Panc1 (cell line): ENCODE measurements at regions not wholly inside any gene's neighbourhood (a gene's known extent, or its start where the extent isn't known, plus 50 kb on each side); places are given as distances from the start of the nearest gene placed in this dataset.

Source experiments
- ATAC-seq: fragments of 200-7000 bp; cut with Tn5 transposase; 2 replicates; pipeline ENCODE4 v1.9.1; 2020; ENCODE audit warnings: mild to moderate bottlenecking, moderate library complexity
- BruUV-seq: library from RNA; stranded (reverse); fragments of 400-500 nt; replicated peaks from 2 replicates; lab custom pipeline; 2021; lab: Mats Ljungman, UMichigan
- CTCF ChIA-PET: fragments of 300-600 bp; sonication (Branson Sonifier 250); formaldehyde crosslinking; loops from one replicate; lab custom pipeline; 2022; ENCODE audit warnings: antibody characterized with exemption; lab: Charles Lee
- POLR2A ChIA-PET: fragments of 300-600 bp; sonication (Branson Sonifier 250); formaldehyde crosslinking; loops from one replicate; lab custom pipeline; 2022; ENCODE audit warnings: antibody characterized with exemption; lab: Charles Lee
- DNase-seq: peaks from one replicate; pipeline ENCODE4 v3.0.0-alpha.2; 2010; ENCODE audit warnings: low read depth, low spot score
- H3K27ac ChIP-seq: 2 replicates; pipeline ENCODE4 v1.5.1; 2011; ENCODE audit warnings: mild to moderate bottlenecking, low read length, inconsistent platforms
- H3K27me3 ChIP-seq: fragments of 200-500 bp; sonication (Bioruptor generic); 2 replicates; pipeline ENCODE4 v1.6.0; 2014; ENCODE audit warnings: low read length, inconsistent platforms; ENCODE audit not compliant: control insufficient read depth, insufficient read depth
- H3K36me3 ChIP-seq: fragments of 200-500 bp; sonication (Bioruptor generic); 2 replicates; pipeline ENCODE4 v1.5.1; 2014; ENCODE audit warnings: inconsistent platforms, mild to moderate bottlenecking, low read length, moderate library complexity; ENCODE audit not compliant: control insufficient read depth, insufficient read depth
- H3K4me1 ChIP-seq: 2 replicates; pipeline ENCODE4 v1.5.1; 2011; ENCODE audit warnings: inconsistent platforms, mild to moderate bottlenecking, low read length, moderate library complexity; ENCODE audit not compliant: control insufficient read depth, insufficient read depth
- H3K4me3 ChIP-seq, 2 experiments: 2 replicates each; pipeline ENCODE4 v1.5.1; 2011 to 2012; ENCODE audit warnings: low read depth in 2 of 2, low read length in 2 of 2, mild to moderate bottlenecking in 2 of 2, inconsistent platforms in 1 of 2, moderate library complexity in 1 of 2
- H3K9me3 ChIP-seq: fragments of 200-500 bp; sonication (Bioruptor generic); 2 replicates; pipeline ENCODE4 v1.5.1; 2014; ENCODE audit warnings: low read depth, mild to moderate bottlenecking, inconsistent platforms, low read length, moderate library complexity; ENCODE audit not compliant: control insufficient read depth, insufficient read depth
- POLR2AphosphoS5 ChIP-seq: IDR thresholded peaks from 2 replicates; pipeline ENCODE4 v1.6.1; 2012; ENCODE audit warnings: mild to moderate bottlenecking, low read depth, low read length, moderate library complexity
- SIN3A ChIP-seq: IDR thresholded peaks from 2 replicates; pipeline ENCODE4 v1.6.1; 2012; ENCODE audit warnings: low read depth, mild to moderate bottlenecking, low read length, moderate library complexity, borderline replicate concordance; ENCODE audit not compliant: insufficient read depth
- TCF7L2 ChIP-seq: IDR thresholded peaks from 2 replicates; pipeline ENCODE4 v1.6.1; 2011; ENCODE audit warnings: mild to moderate bottlenecking, low read depth, low read length, inconsistent platforms
- in situ Hi-C: cut with HindIII; loops from 2 replicates; pipeline ENCODE4 v1.10.0; 2016; ENCODE audit warnings: low sequenced_read_pairs, low pct_unique_long_range_greater_than_20kb
- intact Hi-C: fragments of 100-400 bp; cut with micrococcal nuclease; formaldehyde crosslinking; loops from one replicate; pipeline ENCODE4 v1.10.0; 2022; ENCODE audit not compliant: unreplicated experiment
- TF ChIP-seq, protein P1 (sequence below): fragments of 450-650 bp; IDR thresholded peaks from 2 replicates; pipeline ENCODE4 v1.5.1; 2017; ENCODE audit warnings: mild to moderate bottlenecking
- TF ChIP-seq, protein P2 (sequence below), 2 experiments: IDR thresholded peaks; 2 replicates each; pipeline ENCODE4 v1.6.1; 2011 to 2012; ENCODE audit warnings: low read depth in 2 of 2, control low read depth in 1 of 2, low read length in 1 of 2, mild to moderate bottlenecking in 1 of 2, moderate library complexity in 1 of 2; ENCODE audit not compliant: insufficient read depth in 1 of 2

DNA sequence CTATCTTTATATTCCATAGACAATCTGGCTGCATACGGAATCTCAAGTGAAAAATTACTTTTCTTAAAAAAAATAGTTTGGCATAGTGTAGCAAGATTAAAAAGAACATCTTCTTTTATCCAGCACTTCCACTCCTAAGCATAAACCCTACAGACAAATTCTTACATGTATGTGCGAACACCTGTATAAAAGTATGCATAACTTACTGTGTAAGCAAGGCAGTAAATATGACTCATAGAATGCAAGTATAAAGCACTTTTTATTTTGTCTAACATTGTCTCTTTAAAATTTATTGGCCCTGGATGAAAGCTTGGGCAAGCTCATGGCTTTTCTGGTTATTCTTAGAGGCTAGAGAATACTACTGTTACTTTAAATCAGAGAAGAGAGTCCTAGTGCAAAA, 86.4 kb downstream of the MSX2 start:
- Histone ChIP-seq H3K27ac (no peak overlapping the region), H3K4me3 (no peak overlapping the region), H3K36me3 (no peaks in the 10 kb centered on the region), H3K27me3 (peaks cover 5% of the 10 kb centered on the region), H3K9me3 (no peaks in the 10 kb centered on the region), H3K4me1 (no peaks in the 10 kb centered on the region)
- BruUV-seq = no TSS peak
- POLR2A ChIA-PET = no interaction called here
- DNase-seq (no peak), ATAC-seq (no peak)
- CTCF ChIA-PET = no interaction called here
- intact Hi-C loops (no loop called here), in situ Hi-C loops (no loop called here)
- TF ChIP-seq POLR2AphosphoS5 (no peak), SIN3A (no peak), TCF7L2 (no peak)
- TF ChIP-seq, protein P1, sequence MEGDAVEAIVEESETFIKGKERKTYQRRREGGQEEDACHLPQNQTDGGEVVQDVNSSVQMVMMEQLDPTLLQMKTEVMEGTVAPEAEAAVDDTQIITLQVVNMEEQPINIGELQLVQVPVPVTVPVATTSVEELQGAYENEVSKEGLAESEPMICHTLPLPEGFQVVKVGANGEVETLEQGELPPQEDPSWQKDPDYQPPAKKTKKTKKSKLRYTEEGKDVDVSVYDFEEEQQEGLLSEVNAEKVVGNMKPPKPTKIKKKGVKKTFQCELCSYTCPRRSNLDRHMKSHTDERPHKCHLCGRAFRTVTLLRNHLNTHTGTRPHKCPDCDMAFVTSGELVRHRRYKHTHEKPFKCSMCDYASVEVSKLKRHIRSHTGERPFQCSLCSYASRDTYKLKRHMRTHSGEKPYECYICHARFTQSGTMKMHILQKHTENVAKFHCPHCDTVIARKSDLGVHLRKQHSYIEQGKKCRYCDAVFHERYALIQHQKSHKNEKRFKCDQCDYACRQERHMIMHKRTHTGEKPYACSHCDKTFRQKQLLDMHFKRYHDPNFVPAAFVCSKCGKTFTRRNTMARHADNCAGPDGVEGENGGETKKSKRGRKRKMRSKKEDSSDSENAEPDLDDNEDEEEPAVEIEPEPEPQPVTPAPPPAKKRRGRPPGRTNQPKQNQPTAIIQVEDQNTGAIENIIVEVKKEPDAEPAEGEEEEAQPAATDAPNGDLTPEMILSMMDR = no peak
- TF ChIP-seq, protein P2, sequence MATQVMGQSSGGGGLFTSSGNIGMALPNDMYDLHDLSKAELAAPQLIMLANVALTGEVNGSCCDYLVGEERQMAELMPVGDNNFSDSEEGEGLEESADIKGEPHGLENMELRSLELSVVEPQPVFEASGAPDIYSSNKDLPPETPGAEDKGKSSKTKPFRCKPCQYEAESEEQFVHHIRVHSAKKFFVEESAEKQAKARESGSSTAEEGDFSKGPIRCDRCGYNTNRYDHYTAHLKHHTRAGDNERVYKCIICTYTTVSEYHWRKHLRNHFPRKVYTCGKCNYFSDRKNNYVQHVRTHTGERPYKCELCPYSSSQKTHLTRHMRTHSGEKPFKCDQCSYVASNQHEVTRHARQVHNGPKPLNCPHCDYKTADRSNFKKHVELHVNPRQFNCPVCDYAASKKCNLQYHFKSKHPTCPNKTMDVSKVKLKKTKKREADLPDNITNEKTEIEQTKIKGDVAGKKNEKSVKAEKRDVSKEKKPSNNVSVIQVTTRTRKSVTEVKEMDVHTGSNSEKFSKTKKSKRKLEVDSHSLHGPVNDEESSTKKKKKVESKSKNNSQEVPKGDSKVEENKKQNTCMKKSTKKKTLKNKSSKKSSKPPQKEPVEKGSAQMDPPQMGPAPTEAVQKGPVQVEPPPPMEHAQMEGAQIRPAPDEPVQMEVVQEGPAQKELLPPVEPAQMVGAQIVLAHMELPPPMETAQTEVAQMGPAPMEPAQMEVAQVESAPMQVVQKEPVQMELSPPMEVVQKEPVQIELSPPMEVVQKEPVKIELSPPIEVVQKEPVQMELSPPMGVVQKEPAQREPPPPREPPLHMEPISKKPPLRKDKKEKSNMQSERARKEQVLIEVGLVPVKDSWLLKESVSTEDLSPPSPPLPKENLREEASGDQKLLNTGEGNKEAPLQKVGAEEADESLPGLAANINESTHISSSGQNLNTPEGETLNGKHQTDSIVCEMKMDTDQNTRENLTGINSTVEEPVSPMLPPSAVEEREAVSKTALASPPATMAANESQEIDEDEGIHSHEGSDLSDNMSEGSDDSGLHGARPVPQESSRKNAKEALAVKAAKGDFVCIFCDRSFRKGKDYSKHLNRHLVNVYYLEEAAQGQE (IDR thresholded peaks at IDR 0.05; ENCODE audit: insufficient read depth in 1 of 2, low read depth in 2 of 2, low read length in 1 of 2) = no peak

DNA sequence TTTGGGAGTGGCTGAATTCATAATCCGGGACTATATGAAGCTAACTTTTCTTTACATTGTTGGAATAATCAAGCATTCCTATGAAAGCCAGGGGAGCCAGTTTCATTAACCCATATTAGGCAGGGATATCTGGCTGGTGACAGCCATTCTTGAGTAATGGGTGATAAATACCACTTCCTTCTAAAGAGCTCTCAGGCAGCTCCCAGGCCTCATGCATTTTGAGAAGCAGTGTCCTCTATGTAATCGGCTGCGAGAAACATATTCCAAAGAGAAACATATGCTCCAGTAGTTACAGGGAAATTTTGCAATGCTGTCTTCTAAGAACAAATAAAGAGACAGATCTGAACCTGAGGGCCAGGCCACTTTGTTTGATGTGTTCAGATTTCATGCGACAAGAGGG, 83.1 kb downstream of the MSX2 start:
- ATAC-seq (no peak), DNase-seq (no peak)
- no peak overlapping the region for H3K27ac ChIP-seq
- TF ChIP-seq, protein P1 = no peak
- TF ChIP-seq SIN3A (no peak), POLR2AphosphoS5 (no peak), TCF7L2 (no peak)
- TF ChIP-seq, protein P2 (IDR thresholded peaks at IDR 0.05; ENCODE audit: insufficient read depth in 1 of 2, low read depth in 2 of 2, low read length in 1 of 2) = no peak
- ChIA-PET CTCF (no interaction called here), POLR2A (no interaction called here)
- H3K36me3 ChIP-seq = no peaks in the 10 kb centered on the region
- peaks cover 5% of the 10 kb centered on the region; the same call in 1 of the 2 replicates for H3K27me3 ChIP-seq
- no TSS peak for BruUV-seq
- H3K4me1 ChIP-seq = no peaks in the 10 kb centered on the region
- intact Hi-C loops (no loop called here), in situ Hi-C loops (no loop called here)
- H3K9me3 ChIP-seq = no peaks in the 10 kb centered on the region
- H3K4me3 ChIP-seq = no peak overlapping the region
